GM23338 (cell line): ENCODE measurements at regions not wholly inside any gene's neighbourhood (a gene's known extent, or its start where the extent isn't known, plus 50 kb on each side); places are given as distances from the start of the nearest gene placed in this dataset.

Experiments
- ATAC-seq: fragments of 200-7000 bp; cut with Tn5 transposase; 3 replicates; pipeline ENCODE4 v1.9.1; 2020
- DNase-seq: peaks from one replicate; pipeline ENCODE4 v3.0.0-alpha.2; 2015; ENCODE audit warnings: low spot score
- H2AFZ ChIP-seq: fragments of 200-600 bp; sonication (generic); 2 replicates; pipeline ENCODE4 v1.8.0; 2016; ENCODE audit warnings: antibody characterized with exemption, mild to moderate bottlenecking, moderate library complexity
- H3F3A ChIP-seq: fragments of 200-600 bp; sonication (generic); replicated peaks from 2 replicates; pipeline ENCODE4 v1.8.0; 2017; ENCODE audit warnings: antibody characterized with exemption, mixed run types, low read depth
- H3K27ac ChIP-seq: fragments of 200-600 bp; sonication (generic); 2 replicates; pipeline ENCODE4 v1.6.1; 2016; ENCODE audit warnings: low read depth
- H3K27me3 ChIP-seq: fragments of 200-600 bp; sonication (generic); 2 replicates; pipeline ENCODE4 v1.8.0; 2016; ENCODE audit warnings: mild to moderate bottlenecking, mixed run types, moderate library complexity; ENCODE audit not compliant: insufficient read depth
- H3K36me3 ChIP-seq: fragments of 200-600 bp; sonication (generic); 2 replicates; pipeline ENCODE4 v1.8.0; 2016; ENCODE audit warnings: mild to moderate bottlenecking; ENCODE audit not compliant: insufficient read depth
- H3K4me1 ChIP-seq: fragments of 200-600 bp; sonication (generic); 2 replicates; pipeline ENCODE4 v1.8.0; 2016; ENCODE audit warnings: mild to moderate bottlenecking, moderate library complexity; ENCODE audit not compliant: insufficient read depth
- H3K4me2 ChIP-seq: fragments of 200-600 bp; sonication (generic); 2 replicates; pipeline ENCODE4 v1.7.1; 2017; ENCODE audit warnings: mixed run types
- H3K4me3 ChIP-seq: fragments of 200-600 bp; sonication (generic); 2 replicates; pipeline ENCODE4 v1.6.1; 2016; ENCODE audit warnings: mixed run types
- H3K79me2 ChIP-seq: fragments of 200-600 bp; sonication (generic); replicated peaks from 2 replicates; pipeline ENCODE4 v1.8.0; 2017; ENCODE audit warnings: mild to moderate bottlenecking; ENCODE audit not compliant: insufficient read depth
- H3K9me2 ChIP-seq: fragments of 200-600 bp; sonication (generic); 2 replicates; pipeline ENCODE4 v1.8.0; 2017; ENCODE audit not compliant: insufficient read depth
- H4K20me1 ChIP-seq: fragments of 200-600 bp; sonication (generic); replicated peaks from 2 replicates; pipeline ENCODE4 v1.8.0; 2017; ENCODE audit warnings: mild to moderate bottlenecking; ENCODE audit not compliant: insufficient read depth
- H3K27ac Mint-ChIP-seq: 2 replicates; pipeline ENCODE4 v1.8.0; 2020; ENCODE audit warnings: inconsistent platforms, mild to moderate bottlenecking, moderate library complexity, mixed read lengths
- H3K27me3 Mint-ChIP-seq: 3 replicates; pipeline ENCODE4 v1.8.0; 2022; ENCODE audit warnings: low read depth, mild to moderate bottlenecking, moderate library complexity, mixed read lengths, inconsistent platforms; ENCODE audit not compliant: insufficient read depth, poor library complexity
- H3K36me3 Mint-ChIP-seq: 3 replicates; pipeline ENCODE4 v1.8.0; 2021; ENCODE audit warnings: low read depth, mild to moderate bottlenecking, inconsistent platforms, moderate library complexity, mixed read lengths
- H3K4me1 Mint-ChIP-seq: 3 replicates; pipeline ENCODE4 v1.8.0; 2020; ENCODE audit warnings: mild to moderate bottlenecking, inconsistent platforms, mixed read lengths
- H3K4me3 Mint-ChIP-seq: 3 replicates; pipeline ENCODE4 v1.8.0; 2021; ENCODE audit warnings: moderate library complexity, mild to moderate bottlenecking, inconsistent platforms, mixed read lengths
- H3K9me3 Mint-ChIP-seq: 3 replicates; pipeline ENCODE4 v1.8.0; 2020; ENCODE audit warnings: moderate library complexity, mild to moderate bottlenecking, inconsistent platforms, mixed read lengths
- CREB1 ChIP-seq: fragments of 250-450 bp; sonication (Bioruptor Pico); IDR thresholded peaks from 2 replicates; pipeline ENCODE4 v1.5.0; 2020; ENCODE audit warnings: low read depth, mild to moderate bottlenecking, moderate library complexity
- EZH2 ChIP-seq: fragments of 200-600 bp; sonication (generic); IDR thresholded peaks from one replicate; pipeline ENCODE4 v1.8.0; 2017; ENCODE audit warnings: antibody characterized with exemption, mild to moderate bottlenecking, low read depth; ENCODE audit not compliant: unreplicated experiment
- EZH2phosphoT487 ChIP-seq: fragments of 200-600 bp; sonication (generic); IDR thresholded peaks from one replicate; pipeline ENCODE4 v1.8.1; 2018; ENCODE audit warnings: antibody characterized with exemption; ENCODE audit not compliant: unreplicated experiment
- JUNB ChIP-seq: IDR thresholded peaks from one replicate; pipeline ENCODE4 v1.6.1; 2016; ENCODE audit warnings: antibody characterized with exemption; ENCODE audit not compliant: unreplicated experiment
- NANOG ChIP-seq: IDR thresholded peaks from 2 replicates; pipeline ENCODE4 v1.6.1; 2016; ENCODE audit warnings: antibody characterized with exemption, borderline replicate concordance
- POLR2AphosphoS5 ChIP-seq: IDR thresholded peaks from 2 replicates; pipeline ENCODE4 v1.6.1; 2016; ENCODE audit warnings: antibody characterized with exemption, low read depth
- STAT1 ChIP-seq: IDR thresholded peaks from one replicate; pipeline ENCODE4 v1.6.1; 2016; ENCODE audit warnings: antibody characterized with exemption; ENCODE audit not compliant: unreplicated experiment
- ZNF331 ChIP-seq: fragments of 250-450 bp; sonication (Bioruptor Pico); IDR thresholded peaks from 2 replicates; pipeline ENCODE4 v1.5.0; 2020; ENCODE audit warnings: low read depth, mild to moderate bottlenecking, moderate library complexity
- TF ChIP-seq, protein P1 (sequence below), 2 experiments: fragments of 200-600 bp in 1 of 2; sonication (generic) in 1 of 2; conservative IDR thresholded peaks; 2 replicates each; pipeline versions ENCODE4 v1.5.1 to v1.6.1; 2016 to 2017; ENCODE audit warnings: antibody characterized with exemption in 2 of 2, low read depth in 2 of 2, mild to moderate bottlenecking in 2 of 2, moderate library complexity in 1 of 2
- TF ChIP-seq, protein P2 (sequence below): IDR thresholded peaks from 2 replicates; pipeline ENCODE4 v1.6.1; 2016; ENCODE audit warnings: antibody characterized with exemption
- TF ChIP-seq, protein P3 (sequence below): IDR thresholded peaks from one replicate; pipeline ENCODE4 v1.6.1; 2018; ENCODE audit warnings: antibody characterized with exemption; ENCODE audit not compliant: unreplicated experiment
- TF ChIP-seq, protein P4 (sequence below): fragments of 250-450 bp; sonication (Bioruptor Pico); IDR thresholded peaks from 2 replicates; pipeline ENCODE4 v1.5.0; 2020; ENCODE audit warnings: mild to moderate bottlenecking, moderate library complexity

DNA sequence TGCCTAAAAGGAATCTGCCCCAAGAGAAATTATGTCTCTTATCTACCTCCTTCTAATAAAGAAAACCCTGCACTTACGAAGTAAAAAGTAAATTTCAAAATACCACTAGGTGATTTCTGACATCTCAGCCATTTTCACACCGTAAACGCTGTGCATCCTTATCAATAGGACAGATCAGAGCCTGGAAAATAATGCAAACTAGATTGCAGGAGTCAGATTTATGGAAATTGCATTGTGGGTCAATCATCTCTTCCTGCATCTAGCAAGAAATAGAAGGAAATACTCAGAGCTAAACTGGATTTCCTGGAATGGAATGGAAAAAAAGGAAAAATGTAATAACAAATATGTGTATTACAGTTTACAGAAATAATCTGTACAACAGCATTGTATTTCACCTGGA is 114.3 kb upstream of the PLPPR4 start:
- no peak overlapping the region for H3K4me2 ChIP-seq
- no peak overlapping the region for H3K27ac ChIP-seq
- ATAC-seq (no peak), DNase-seq (no peak)
- H3K36me3 Mint-ChIP-seq = no peaks in the 10 kb centered on the region
- no peaks in the 10 kb centered on the region for H3K27me3 Mint-ChIP-seq
- no peaks in the 10 kb centered on the region for H4K20me1 ChIP-seq
- H3K4me1 Mint-ChIP-seq = no peaks in the 10 kb centered on the region
- 0 out of 2 replicates have a peak, but pooled peaks cover 2% of the 10 kb centered on the region for H3K9me2 ChIP-seq
- H3K4me3 ChIP-seq = no peak overlapping the region
- H3K27me3 ChIP-seq = no peaks in the 10 kb centered on the region
- no peak overlapping the region for H2AFZ ChIP-seq
- no peaks in the 10 kb centered on the region for H3K9me3 Mint-ChIP-seq
- H3K4me3 Mint-ChIP-seq = no peak overlapping the region
- TF ChIP-seq ZNF331 (CRISPR knock-in tag) = no peak
- TF ChIP-seq, protein P1, sequence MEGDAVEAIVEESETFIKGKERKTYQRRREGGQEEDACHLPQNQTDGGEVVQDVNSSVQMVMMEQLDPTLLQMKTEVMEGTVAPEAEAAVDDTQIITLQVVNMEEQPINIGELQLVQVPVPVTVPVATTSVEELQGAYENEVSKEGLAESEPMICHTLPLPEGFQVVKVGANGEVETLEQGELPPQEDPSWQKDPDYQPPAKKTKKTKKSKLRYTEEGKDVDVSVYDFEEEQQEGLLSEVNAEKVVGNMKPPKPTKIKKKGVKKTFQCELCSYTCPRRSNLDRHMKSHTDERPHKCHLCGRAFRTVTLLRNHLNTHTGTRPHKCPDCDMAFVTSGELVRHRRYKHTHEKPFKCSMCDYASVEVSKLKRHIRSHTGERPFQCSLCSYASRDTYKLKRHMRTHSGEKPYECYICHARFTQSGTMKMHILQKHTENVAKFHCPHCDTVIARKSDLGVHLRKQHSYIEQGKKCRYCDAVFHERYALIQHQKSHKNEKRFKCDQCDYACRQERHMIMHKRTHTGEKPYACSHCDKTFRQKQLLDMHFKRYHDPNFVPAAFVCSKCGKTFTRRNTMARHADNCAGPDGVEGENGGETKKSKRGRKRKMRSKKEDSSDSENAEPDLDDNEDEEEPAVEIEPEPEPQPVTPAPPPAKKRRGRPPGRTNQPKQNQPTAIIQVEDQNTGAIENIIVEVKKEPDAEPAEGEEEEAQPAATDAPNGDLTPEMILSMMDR (conservative IDR thresholded peaks at IDR 0.05; ENCODE audit: low read depth in 2 of 2) = no peak
- TF ChIP-seq, protein P2, sequence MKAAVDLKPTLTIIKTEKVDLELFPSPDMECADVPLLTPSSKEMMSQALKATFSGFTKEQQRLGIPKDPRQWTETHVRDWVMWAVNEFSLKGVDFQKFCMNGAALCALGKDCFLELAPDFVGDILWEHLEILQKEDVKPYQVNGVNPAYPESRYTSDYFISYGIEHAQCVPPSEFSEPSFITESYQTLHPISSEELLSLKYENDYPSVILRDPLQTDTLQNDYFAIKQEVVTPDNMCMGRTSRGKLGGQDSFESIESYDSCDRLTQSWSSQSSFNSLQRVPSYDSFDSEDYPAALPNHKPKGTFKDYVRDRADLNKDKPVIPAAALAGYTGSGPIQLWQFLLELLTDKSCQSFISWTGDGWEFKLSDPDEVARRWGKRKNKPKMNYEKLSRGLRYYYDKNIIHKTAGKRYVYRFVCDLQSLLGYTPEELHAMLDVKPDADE = no peak
- TF ChIP-seq EZH2 = no peak
- no peak for TF ChIP-seq JUNB
- TF ChIP-seq, protein P3, sequence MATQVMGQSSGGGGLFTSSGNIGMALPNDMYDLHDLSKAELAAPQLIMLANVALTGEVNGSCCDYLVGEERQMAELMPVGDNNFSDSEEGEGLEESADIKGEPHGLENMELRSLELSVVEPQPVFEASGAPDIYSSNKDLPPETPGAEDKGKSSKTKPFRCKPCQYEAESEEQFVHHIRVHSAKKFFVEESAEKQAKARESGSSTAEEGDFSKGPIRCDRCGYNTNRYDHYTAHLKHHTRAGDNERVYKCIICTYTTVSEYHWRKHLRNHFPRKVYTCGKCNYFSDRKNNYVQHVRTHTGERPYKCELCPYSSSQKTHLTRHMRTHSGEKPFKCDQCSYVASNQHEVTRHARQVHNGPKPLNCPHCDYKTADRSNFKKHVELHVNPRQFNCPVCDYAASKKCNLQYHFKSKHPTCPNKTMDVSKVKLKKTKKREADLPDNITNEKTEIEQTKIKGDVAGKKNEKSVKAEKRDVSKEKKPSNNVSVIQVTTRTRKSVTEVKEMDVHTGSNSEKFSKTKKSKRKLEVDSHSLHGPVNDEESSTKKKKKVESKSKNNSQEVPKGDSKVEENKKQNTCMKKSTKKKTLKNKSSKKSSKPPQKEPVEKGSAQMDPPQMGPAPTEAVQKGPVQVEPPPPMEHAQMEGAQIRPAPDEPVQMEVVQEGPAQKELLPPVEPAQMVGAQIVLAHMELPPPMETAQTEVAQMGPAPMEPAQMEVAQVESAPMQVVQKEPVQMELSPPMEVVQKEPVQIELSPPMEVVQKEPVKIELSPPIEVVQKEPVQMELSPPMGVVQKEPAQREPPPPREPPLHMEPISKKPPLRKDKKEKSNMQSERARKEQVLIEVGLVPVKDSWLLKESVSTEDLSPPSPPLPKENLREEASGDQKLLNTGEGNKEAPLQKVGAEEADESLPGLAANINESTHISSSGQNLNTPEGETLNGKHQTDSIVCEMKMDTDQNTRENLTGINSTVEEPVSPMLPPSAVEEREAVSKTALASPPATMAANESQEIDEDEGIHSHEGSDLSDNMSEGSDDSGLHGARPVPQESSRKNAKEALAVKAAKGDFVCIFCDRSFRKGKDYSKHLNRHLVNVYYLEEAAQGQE = no peak
- no peak for TF ChIP-seq NANOG
- TF ChIP-seq STAT1 = no peak
- no peak for TF ChIP-seq CREB1
- TF ChIP-seq EZH2phosphoT487 = no peak
- no peak for TF ChIP-seq POLR2AphosphoS5
- no peaks in the 10 kb centered on the region for H3K79me2 ChIP-seq
- no peaks in the 10 kb centered on the region for H3K4me1 ChIP-seq
- H3K36me3 ChIP-seq = no peaks in the 10 kb centered on the region
- H3F3A ChIP-seq = no peaks in the 10 kb centered on the region
- no peak overlapping the region for H3K27ac Mint-ChIP-seq

DNA sequence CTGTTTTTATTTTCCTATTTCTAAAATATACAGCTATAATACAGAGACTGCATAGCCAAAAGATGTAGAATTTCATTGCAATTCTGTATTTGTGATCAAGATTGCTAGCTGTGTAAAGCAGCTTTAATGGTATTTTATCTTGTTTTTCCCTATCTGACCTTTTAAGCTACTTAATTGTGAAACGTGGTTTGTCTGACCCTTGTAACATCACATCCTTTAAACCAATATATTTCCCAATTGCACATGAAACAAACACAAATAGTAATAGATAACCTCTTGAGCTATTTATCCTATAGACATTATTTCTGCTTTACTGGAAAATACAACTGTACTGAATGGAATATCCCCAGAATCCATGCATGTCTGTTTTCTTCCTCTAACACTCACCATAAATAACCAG is 112.2 kb upstream of the PLPPR4 start:
- no peak overlapping the region for H3K27ac Mint-ChIP-seq
- no peaks in the 10 kb centered on the region for H3K36me3 Mint-ChIP-seq
- H3K9me3 Mint-ChIP-seq = no peaks in the 10 kb centered on the region
- Histone ChIP-seq H3K9me2 (no peaks in the 10 kb centered on the region), H2AFZ (no peak overlapping the region), H3K4me2 (no peak overlapping the region), H3K79me2 (no peaks in the 10 kb centered on the region), H4K20me1 (no peaks in the 10 kb centered on the region), H3K36me3 (no peaks in the 10 kb centered on the region), H3K4me1 (no peaks in the 10 kb centered on the region), H3K4me3 (no peak overlapping the region), H3K27me3 (no peaks in the 10 kb centered on the region), H3F3A (no peaks in the 10 kb centered on the region), H3K27ac (no peak overlapping the region)
- H3K4me1 Mint-ChIP-seq = no peaks in the 10 kb centered on the region
- H3K4me3 Mint-ChIP-seq = no peak overlapping the region
- H3K27me3 Mint-ChIP-seq = no peaks in the 10 kb centered on the region
- no peak for ATAC-seq
- no peak for DNase-seq
- TF ChIP-seq, protein P4, sequence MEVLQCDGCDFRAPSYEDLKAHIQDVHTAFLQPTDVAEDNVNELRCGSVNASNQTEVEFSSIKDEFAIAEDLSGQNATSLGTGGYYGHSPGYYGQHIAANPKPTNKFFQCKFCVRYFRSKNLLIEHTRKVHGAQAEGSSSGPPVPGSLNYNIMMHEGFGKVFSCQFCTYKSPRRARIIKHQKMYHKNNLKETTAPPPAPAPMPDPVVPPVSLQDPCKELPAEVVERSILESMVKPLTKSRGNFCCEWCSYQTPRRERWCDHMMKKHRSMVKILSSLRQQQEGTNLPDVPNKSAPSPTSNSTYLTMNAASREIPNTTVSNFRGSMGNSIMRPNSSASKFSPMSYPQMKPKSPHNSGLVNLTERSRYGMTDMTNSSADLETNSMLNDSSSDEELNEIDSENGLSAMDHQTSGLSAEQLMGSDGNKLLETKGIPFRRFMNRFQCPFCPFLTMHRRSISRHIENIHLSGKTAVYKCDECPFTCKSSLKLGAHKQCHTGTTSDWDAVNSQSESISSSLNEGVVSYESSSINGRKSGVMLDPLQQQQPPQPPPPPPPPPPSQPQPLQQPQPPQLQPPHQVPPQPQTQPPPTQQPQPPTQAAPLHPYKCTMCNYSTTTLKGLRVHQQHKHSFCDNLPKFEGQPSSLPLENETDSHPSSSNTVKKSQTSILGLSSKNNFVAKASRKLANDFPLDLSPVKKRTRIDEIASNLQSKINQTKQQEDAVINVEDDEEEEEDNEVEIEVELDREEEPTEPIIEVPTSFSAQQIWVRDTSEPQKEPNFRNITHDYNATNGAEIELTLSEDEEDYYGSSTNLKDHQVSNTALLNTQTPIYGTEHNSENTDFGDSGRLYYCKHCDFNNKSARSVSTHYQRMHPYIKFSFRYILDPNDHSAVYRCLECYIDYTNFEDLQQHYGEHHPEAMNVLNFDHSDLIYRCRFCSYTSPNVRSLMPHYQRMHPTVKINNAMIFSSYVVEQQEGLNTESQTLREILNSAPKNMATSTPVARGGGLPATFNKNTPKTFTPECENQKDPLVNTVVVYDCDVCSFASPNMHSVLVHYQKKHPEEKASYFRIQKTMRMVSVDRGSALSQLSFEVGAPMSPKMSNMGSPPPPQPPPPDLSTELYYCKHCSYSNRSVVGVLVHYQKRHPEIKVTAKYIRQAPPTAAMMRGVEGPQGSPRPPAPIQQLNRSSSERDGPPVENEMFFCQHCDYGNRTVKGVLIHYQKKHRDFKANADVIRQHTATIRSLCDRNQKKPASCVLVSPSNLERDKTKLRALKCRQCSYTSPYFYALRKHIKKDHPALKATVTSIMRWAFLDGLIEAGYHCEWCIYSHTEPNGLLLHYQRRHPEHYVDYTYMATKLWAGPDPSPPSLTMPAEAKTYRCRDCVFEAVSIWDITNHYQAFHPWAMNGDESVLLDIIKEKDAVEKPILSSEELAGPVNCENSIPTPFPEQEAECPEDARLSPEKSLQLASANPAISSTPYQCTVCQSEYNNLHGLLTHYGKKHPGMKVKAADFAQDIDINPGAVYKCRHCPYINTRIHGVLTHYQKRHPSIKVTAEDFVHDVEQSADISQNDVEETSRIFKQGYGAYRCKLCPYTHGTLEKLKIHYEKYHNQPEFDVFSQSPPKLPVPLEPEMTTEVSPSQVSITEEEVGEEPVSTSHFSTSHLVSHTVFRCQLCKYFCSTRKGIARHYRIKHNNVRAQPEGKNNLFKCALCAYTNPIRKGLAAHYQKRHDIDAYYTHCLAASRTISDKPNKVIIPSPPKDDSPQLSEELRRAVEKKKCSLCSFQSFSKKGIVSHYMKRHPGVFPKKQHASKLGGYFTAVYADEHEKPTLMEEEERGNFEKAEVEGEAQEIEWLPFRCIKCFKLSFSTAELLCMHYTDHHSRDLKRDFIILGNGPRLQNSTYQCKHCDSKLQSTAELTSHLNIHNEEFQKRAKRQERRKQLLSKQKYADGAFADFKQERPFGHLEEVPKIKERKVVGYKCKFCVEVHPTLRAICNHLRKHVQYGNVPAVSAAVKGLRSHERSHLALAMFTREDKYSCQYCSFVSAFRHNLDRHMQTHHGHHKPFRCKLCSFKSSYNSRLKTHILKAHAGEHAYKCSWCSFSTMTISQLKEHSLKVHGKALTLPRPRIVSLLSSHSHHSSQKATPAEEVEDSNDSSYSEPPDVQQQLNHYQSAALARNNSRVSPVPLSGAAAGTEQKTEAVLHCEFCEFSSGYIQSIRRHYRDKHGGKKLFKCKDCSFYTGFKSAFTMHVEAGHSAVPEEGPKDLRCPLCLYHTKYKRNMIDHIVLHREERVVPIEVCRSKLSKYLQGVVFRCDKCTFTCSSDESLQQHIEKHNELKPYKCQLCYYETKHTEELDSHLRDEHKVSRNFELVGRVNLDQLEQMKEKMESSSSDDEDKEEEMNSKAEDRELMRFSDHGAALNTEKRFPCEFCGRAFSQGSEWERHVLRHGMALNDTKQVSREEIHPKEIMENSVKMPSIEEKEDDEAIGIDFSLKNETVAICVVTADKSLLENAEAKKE (CRISPR knock-in tag) = no peak
